ENCODE measurements at regions not wholly inside any gene's neighbourhood (a gene's known extent, or its start where the extent isn't known, plus 50 kb on each side); places are given as distances from the start of the nearest gene placed in this dataset.
"Not testable (repeated sequence)": the region's sequence is repeated elsewhere in the genome, so short reads cannot be mapped to it uniquely, and the experiment has no call there.

DNA sequence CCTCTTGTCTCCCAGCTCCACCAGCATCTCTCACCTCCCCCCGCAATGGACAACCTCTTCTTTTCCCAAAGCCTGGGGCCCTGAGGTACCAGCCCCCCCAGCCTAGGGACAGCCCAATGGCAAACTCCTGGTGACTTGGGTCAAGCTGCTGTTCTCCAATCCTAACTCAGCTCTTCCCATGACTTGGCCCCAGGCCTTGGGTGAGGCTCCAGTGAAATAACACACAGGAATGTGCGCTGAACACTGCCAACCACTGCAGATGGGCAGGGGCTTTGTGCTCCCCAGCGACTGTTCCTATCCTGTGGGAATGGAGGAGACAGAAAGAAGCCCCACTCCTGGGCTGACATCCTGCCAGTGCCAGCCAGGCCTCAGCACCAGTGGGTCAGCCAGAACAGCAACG, 125.2 kb downstream of the LRRC37A3 start:
- TF ChIP-seq, protein P1, sequence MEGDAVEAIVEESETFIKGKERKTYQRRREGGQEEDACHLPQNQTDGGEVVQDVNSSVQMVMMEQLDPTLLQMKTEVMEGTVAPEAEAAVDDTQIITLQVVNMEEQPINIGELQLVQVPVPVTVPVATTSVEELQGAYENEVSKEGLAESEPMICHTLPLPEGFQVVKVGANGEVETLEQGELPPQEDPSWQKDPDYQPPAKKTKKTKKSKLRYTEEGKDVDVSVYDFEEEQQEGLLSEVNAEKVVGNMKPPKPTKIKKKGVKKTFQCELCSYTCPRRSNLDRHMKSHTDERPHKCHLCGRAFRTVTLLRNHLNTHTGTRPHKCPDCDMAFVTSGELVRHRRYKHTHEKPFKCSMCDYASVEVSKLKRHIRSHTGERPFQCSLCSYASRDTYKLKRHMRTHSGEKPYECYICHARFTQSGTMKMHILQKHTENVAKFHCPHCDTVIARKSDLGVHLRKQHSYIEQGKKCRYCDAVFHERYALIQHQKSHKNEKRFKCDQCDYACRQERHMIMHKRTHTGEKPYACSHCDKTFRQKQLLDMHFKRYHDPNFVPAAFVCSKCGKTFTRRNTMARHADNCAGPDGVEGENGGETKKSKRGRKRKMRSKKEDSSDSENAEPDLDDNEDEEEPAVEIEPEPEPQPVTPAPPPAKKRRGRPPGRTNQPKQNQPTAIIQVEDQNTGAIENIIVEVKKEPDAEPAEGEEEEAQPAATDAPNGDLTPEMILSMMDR (conservative IDR thresholded peaks at IDR 0.05; ENCODE audit: low read length) = not testable (repeated sequence)
- not testable (repeated sequence) for TF ChIP-seq EZH2phosphoT487 (IDR thresholded peaks at IDR 0.05; ENCODE audit: borderline replicate concordance, low read depth, low read length)
